Heart right ventricle (tissue), 16 donors: ENCODE measurements at regions not wholly inside any gene's neighbourhood (a gene's known extent, or its start where the extent isn't known, plus 50 kb on each side); places are given as distances from the start of the nearest gene placed in this dataset.
A peak's percentile ranks its signal among the peaks of the same experiment; 100 is the strongest.

ENCODE experiments used
- ATAC-seq, 8 donors: fragments of 200-7000 bp; cut with Tn5 transposase; one replicate each; pipeline ENCODE4 v1.9.1; 2020; ENCODE audit warnings: mild to moderate bottlenecking in 8 of 8, moderate library complexity in 8 of 8, moderate number of reproducible peaks in 1 of 8
- DNase-seq, 2 donors: peaks; one replicate each; pipeline ENCODE4 v3.0.0-alpha.2; 2020
- H3K27ac ChIP-seq, 10 donors: fragments of 200-600 bp; sonication (generic) in 2 of 10; one replicate each; pipeline versions ENCODE4 v1.5.0 to v1.8.0; 2020 to 2022; ENCODE audit warnings: mild to moderate bottlenecking in 3 of 10
- H3K27me3 ChIP-seq, 7 donors: fragments of 200-600 bp; one replicate each; pipeline ENCODE4 v1.8.0; 2021 to 2022; ENCODE audit warnings: mild to moderate bottlenecking in 2 of 7
- H3K36me3 ChIP-seq, 9 donors: fragments of 200-600 bp; sonication (generic) in 1 of 9; one replicate each; pipeline versions ENCODE4 v1.5.0 to v1.8.0; 2020 to 2022; ENCODE audit warnings: mild to moderate bottlenecking in 2 of 9
- H3K4me1 ChIP-seq, 9 donors: fragments of 200-600 bp; sonication (generic) in 1 of 9; one replicate each; pipeline versions ENCODE4 v1.5.0 to v1.8.0; 2020 to 2022; ENCODE audit warnings: mild to moderate bottlenecking in 4 of 9
- H3K4me3 ChIP-seq, 10 donors: fragments of 200-600 bp; sonication (generic) in 2 of 10; one replicate each; pipeline versions ENCODE4 v1.5.0 to v1.8.0; 2020 to 2022; ENCODE audit warnings: mild to moderate bottlenecking in 7 of 10, moderate library complexity in 2 of 10
- H3K9me3 ChIP-seq, 11 donors: fragments of 200-600 bp in 10 of 11; sonication (generic) in 2 of 11; one replicate each; pipeline versions ENCODE4 v1.5.0 to v1.8.0; 2013 to 2022; ENCODE audit warnings: mild to moderate bottlenecking in 2 of 11, control low read depth in 1 of 11, moderate library complexity in 1 of 11
- WGBS, 2 donors: extraction: QIAGEN DNeasy Blood & Tissue Kit; methylation state at CpG; one replicate each; pipeline ENCODE4 v1.1.7; 2013; ENCODE audit warnings: inconsistent platforms in 1 of 2; 5-methylcytosine and 5-hydroxymethylcytosine counted together
- intact Hi-C, 10 donors: fragments of 100-400 bp; cut with DNase I; formaldehyde crosslinking; loops; one replicate each; pipeline versions ENCODE4 v1.11.1 to v1.14.2; 2022
- TF ChIP-seq, protein P1 (sequence below), 9 donors: fragments of 200-600 bp; sonication (generic) in 2 of 9; IDR thresholded peaks; one replicate each; pipeline versions ENCODE4 v1.5.0 to v1.8.0; 2021 to 2022; ENCODE audit warnings: antibody characterized with exemption in 9 of 9, mild to moderate bottlenecking in 5 of 9, moderate library complexity in 1 of 9
- donor health status: Arrhythmogenic right ventricular cardiomyopathy.
- donor health status: ischemic (EF 13 %, LVEDD 7.1; RV severe dilation, severe dysfunction).
- donor health status: healthy with polysubstance abuse.
- donor health status: DM: no; HTN: yes; CAD: no.
- donor health status: DM: no; HTN: no; CAD: no.
- donor health status: ischemic (EF 25% LVEDD 6.9; RV normal size, moderate dysfunction).
- donor health status: ischemic (EF 25% LVEDD 5.7; RV mildly dilated, moderate dysfunction).
- donor health status: healthy.
- donor health status: DM: yes; HTN: yes; CAD: no.
- donor health status: Ischemic cardiomyopathy.
- donor health status: ischemic (EF 35%, LVEDD 5.7; RV mildly dilated, moderate dysfunction).
- donor health status: nonischemic (EF 11% LVEDD 7.7; RV severe dilation, severe dysfunction).
- donor health status: DM: yes; HTN: yes; CAD: no.
- donor health status: PGD.
- donor health status: ischemic (EF 29% LVEDD 5.4; RV normal size, mild dysfunction).
- donor health status: nonischemic (EF 23%, LVEDD 6.1; RV moderate dilation, normal function).

DNA sequence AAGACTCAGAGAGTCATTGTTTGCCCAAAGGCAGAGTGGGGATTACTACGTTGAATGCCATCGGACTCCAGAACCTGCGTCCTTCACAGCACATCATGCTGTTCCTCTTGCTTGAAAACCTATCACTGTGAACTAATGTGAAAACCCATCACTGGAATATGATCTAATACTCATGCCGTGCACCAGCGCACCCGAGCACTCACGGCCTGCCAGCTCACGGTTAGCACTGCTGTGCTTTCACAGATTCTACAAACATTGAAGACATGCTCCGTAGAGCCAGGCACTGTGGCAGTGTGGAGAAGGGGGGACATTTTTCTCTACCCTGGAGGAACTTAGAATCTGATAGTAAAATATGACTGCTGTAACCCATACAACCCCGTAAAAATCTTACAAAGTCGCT is 350.4 kb downstream of the C16orf95 start:
- Histone ChIP-seq H3K9me3 (no peaks in the 10 kb centered on the region), H3K4me3 (no peak overlapping the region), H3K4me1 (peaks cover 0 to 13% (median 0%) of the 10 kb centered on the region in 9 donors), H3K36me3 (no peaks in the 10 kb centered on the region), H3K27me3 (peaks cover 0 to 4% (median 0%) of the 10 kb centered on the region in 7 donors), H3K27ac (no peak overlapping the region)
- TF ChIP-seq, protein P1, sequence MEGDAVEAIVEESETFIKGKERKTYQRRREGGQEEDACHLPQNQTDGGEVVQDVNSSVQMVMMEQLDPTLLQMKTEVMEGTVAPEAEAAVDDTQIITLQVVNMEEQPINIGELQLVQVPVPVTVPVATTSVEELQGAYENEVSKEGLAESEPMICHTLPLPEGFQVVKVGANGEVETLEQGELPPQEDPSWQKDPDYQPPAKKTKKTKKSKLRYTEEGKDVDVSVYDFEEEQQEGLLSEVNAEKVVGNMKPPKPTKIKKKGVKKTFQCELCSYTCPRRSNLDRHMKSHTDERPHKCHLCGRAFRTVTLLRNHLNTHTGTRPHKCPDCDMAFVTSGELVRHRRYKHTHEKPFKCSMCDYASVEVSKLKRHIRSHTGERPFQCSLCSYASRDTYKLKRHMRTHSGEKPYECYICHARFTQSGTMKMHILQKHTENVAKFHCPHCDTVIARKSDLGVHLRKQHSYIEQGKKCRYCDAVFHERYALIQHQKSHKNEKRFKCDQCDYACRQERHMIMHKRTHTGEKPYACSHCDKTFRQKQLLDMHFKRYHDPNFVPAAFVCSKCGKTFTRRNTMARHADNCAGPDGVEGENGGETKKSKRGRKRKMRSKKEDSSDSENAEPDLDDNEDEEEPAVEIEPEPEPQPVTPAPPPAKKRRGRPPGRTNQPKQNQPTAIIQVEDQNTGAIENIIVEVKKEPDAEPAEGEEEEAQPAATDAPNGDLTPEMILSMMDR (IDR thresholded peaks at IDR 0.05): no peak
- ATAC-seq (no peak), DNase-seq (no peak)
- intact Hi-C loops: no loop called here
- 94 to 95% methylated on average over 11 of the region's 11 CpGs for WGBS, 2 donors

DNA sequence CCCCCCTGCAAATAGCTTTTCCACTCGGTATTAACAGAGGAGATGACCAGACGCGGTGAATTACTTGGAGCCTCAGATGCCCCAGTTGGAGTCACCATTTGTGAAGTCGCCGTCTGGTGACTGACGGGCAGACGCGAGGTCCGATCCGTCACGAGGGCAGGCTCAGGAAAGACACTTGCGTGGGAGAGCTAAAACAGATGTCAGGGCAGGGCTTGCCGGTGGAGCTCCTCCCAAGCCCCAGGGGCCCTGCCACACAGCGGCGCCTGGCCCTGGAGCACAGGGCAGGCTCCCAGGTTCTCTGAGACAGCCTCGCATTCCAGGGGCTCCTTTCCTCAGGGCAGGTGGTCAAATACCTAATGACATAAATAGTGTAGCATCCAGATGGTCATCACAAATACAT is 348.3 kb downstream of the C16orf95 start:
- ATAC-seq: peak in 3 of 8 donors; percentile 32 to 51 (median 38)
- intact Hi-C loops: no loop called here

DNA sequence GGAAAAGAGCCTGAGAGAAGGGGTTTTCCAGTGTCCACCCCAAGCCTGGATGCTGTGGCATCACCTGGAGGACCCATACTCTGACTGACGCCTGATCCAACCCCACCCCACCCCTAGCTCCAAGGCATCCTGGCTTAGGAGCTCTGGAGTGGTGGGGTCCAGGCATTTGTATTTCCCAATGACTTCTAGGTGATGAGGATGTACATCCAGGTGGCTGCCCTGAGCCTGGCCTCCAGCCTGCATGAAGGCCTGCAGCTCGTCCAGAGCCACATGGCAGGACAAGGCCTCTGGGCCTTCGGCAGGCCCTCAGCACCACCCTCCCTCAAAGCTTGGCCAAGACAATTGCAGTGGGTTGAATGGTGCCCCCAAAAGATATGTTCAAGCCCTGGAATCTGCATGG is 347.5 kb downstream of the C16orf95 start:
- Histone ChIP-seq H3K9me3 (peaks cover 0 to 9% (median 0%) of the 10 kb centered on the region in 11 donors), H3K36me3 (no peaks in the 10 kb centered on the region), H3K4me3 (no peak overlapping the region), H3K27ac (no peak overlapping the region), H3K27me3 (peaks cover 0 to 4% (median 0%) of the 10 kb centered on the region in 7 donors), H3K4me1 (peaks cover 0 to 13% (median 0%) of the 10 kb centered on the region in 9 donors)
- ATAC-seq (no peak), DNase-seq (no peak)
- TF ChIP-seq, protein P1 (IDR thresholded peaks at IDR 0.05): no peak
- intact Hi-C loops: no loop called here
- 95 to 99% methylated on average over 3 of the region's 3 CpGs for WGBS, 2 donors

More for the DNA sequence above, 348.3 kb downstream of the C16orf95 start:
- no peak overlapping the region for H3K27ac ChIP-seq
- peaks cover 0 to 4% (median 0%) of the 10 kb centered on the region in 7 donors for H3K27me3 ChIP-seq
- no peak for DNase-seq
- TF ChIP-seq, protein P1 (IDR thresholded peaks at IDR 0.05): no peak
- no peaks in the 10 kb centered on the region for H3K36me3 ChIP-seq
- peaks cover 0 to 13% (median 0%) of the 10 kb centered on the region in 9 donors for H3K4me1 ChIP-seq
- H3K4me3 ChIP-seq: no peak overlapping the region
- WGBS, 2 donors: 70 to 72% methylated on average over 16 of the region's 16 CpGs
- H3K9me3 ChIP-seq: peaks cover 0 to 2% (median 0%) of the 10 kb centered on the region in 11 donors

DNA sequence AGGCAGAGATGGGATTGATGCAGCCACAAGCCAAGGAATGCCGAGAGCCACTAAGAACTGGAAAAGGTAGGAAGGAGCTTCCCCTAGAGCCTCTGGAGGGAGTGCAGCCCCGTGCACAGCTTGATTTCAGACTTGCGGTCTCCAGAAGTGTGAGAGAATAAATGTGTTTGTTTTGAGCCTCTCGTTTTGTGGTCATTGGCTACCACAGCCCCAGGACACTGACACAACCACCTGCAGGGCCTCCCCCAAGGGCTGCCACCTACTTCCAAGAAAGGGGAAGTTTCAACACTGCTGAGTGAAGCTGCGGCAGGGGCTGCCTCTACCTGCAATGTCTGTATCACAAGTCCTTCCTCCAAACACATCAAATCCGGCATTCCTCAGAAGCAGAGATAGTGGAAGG is 346.9 kb downstream of the C16orf95 start:
- WGBS, 2 donors: 88 to 94% methylated on average over 6 of the region's 6 CpGs
- intact Hi-C loops: no loop called here
- DNase-seq: no peak

More for the DNA sequence above, 346.9 kb downstream of the C16orf95 start:
- no peak for ATAC-seq
- TF ChIP-seq, protein P1 (IDR thresholded peaks at IDR 0.05): no peak
- peaks cover 0 to 13% (median 0%) of the 10 kb centered on the region in 9 donors for H3K4me1 ChIP-seq
- no peaks in the 10 kb centered on the region for H3K36me3 ChIP-seq
- no peak overlapping the region for H3K4me3 ChIP-seq
- H3K9me3 ChIP-seq: peaks cover 0 to 12% (median 0%) of the 10 kb centered on the region in 11 donors
- H3K27ac ChIP-seq: peak overlapping the region in 1 of 10 donors; percentile 15
- H3K27me3 ChIP-seq: peaks cover 0 to 4% (median 0%) of the 10 kb centered on the region in 7 donors
